KMS-11 (cell line): ENCODE measurements at regions not wholly inside any gene's neighbourhood (a gene's known extent, or its start where the extent isn't known, plus 50 kb on each side); places are given as distances from the start of the nearest gene placed in this dataset.

Experiments used
- H2AFZ ChIP-seq: fragments of 200-600 bp; sonication (generic); 2 replicates; pipeline ENCODE4 v1.6.1; 2016; ENCODE audit warnings: antibody characterized with exemption, mixed run types, low read depth
- H3K27ac ChIP-seq: fragments of 200-600 bp; sonication (generic); 2 replicates; pipeline ENCODE4 v1.6.1; 2016; ENCODE audit warnings: mild to moderate bottlenecking, mixed run types
- H3K27me3 ChIP-seq: fragments of 200-600 bp; sonication (generic); 2 replicates; pipeline ENCODE4 v1.6.1; 2017; ENCODE audit warnings: mild to moderate bottlenecking, low read depth, mixed run types, moderate library complexity; ENCODE audit not compliant: insufficient read depth
- H3K36me3 ChIP-seq: fragments of 200-600 bp; sonication (generic); 2 replicates; pipeline ENCODE4 v1.6.1; 2017; ENCODE audit warnings: mild to moderate bottlenecking, mixed run types; ENCODE audit not compliant: insufficient read depth
- H3K4me1 ChIP-seq: fragments of 200-600 bp; sonication (generic); 2 replicates; pipeline ENCODE4 v1.6.1; 2016; ENCODE audit warnings: mild to moderate bottlenecking, low read depth, mixed run types; ENCODE audit not compliant: poor library complexity, severe bottlenecking
- H3K4me2 ChIP-seq: fragments of 200-600 bp; sonication (generic); 2 replicates; pipeline ENCODE4 v1.7.0; 2016; ENCODE audit warnings: mild to moderate bottlenecking, mixed run types
- H3K4me3 ChIP-seq: fragments of 200-600 bp; sonication (generic); IDR thresholded peaks from 2 replicates; pipeline ENCODE4 v1.6.1; 2017; ENCODE audit warnings: low read depth, low read length, mixed read lengths; ENCODE audit not compliant: insufficient read depth
- H3K79me2 ChIP-seq: fragments of 200-600 bp; sonication (generic); 2 replicates; pipeline ENCODE4 v1.6.1; 2016; ENCODE audit warnings: low read depth, mixed run types; ENCODE audit not compliant: insufficient read depth
- H3K9ac ChIP-seq: fragments of 200-600 bp; sonication (generic); 2 replicates; pipeline ENCODE4 v1.6.1; 2016; ENCODE audit warnings: mild to moderate bottlenecking, mixed run types
- H4K20me1 ChIP-seq: fragments of 200-600 bp; sonication (generic); 2 replicates; pipeline ENCODE4 v1.6.1; 2016; ENCODE audit warnings: mild to moderate bottlenecking, mixed run types; ENCODE audit not compliant: insufficient read depth
- TF ChIP-seq, protein P1 (sequence below): fragments of 200-600 bp; sonication (generic); conservative IDR thresholded peaks from 2 replicates; pipeline ENCODE4 v1.6.1; 2017; ENCODE audit warnings: low read depth, mild to moderate bottlenecking, antibody characterized with exemption, low read length, moderate library complexity, mixed read lengths

DNA sequence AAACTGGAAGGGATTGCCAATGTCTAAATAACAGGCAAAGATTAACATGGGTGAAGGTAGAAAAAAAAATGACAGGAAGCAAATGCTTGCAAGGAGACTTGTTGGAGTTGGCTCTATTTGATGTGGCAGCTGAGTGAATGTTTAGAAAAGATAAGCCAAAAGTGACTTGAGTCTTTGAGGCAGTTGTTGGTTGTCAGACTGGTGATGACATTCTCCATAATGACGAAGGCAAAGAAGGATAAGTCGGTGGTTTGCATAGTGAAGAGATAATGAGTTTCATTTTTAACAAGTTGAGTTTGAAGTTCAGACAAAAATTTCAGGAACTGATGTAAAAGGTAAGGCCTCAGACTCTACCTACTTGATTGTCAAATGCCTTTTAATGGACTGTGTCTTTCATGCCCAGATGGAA lies 704.1 kb upstream of the SGO1 start:
- TF ChIP-seq, protein P1, sequence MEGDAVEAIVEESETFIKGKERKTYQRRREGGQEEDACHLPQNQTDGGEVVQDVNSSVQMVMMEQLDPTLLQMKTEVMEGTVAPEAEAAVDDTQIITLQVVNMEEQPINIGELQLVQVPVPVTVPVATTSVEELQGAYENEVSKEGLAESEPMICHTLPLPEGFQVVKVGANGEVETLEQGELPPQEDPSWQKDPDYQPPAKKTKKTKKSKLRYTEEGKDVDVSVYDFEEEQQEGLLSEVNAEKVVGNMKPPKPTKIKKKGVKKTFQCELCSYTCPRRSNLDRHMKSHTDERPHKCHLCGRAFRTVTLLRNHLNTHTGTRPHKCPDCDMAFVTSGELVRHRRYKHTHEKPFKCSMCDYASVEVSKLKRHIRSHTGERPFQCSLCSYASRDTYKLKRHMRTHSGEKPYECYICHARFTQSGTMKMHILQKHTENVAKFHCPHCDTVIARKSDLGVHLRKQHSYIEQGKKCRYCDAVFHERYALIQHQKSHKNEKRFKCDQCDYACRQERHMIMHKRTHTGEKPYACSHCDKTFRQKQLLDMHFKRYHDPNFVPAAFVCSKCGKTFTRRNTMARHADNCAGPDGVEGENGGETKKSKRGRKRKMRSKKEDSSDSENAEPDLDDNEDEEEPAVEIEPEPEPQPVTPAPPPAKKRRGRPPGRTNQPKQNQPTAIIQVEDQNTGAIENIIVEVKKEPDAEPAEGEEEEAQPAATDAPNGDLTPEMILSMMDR: no peak
- Histone ChIP-seq H3K27me3 (no peaks in the 10 kb centered on the region), H3K4me3 (no peak overlapping the region), H3K79me2 (no peaks in the 10 kb centered on the region), H3K27ac (no peak overlapping the region), H3K4me2 (no peak overlapping the region), H2AFZ (no peak overlapping the region), H3K9ac (no peak overlapping the region), H3K4me1 (no peaks in the 10 kb centered on the region), H4K20me1 (no peaks in the 10 kb centered on the region), H3K36me3 (no peaks in the 10 kb centered on the region)

DNA sequence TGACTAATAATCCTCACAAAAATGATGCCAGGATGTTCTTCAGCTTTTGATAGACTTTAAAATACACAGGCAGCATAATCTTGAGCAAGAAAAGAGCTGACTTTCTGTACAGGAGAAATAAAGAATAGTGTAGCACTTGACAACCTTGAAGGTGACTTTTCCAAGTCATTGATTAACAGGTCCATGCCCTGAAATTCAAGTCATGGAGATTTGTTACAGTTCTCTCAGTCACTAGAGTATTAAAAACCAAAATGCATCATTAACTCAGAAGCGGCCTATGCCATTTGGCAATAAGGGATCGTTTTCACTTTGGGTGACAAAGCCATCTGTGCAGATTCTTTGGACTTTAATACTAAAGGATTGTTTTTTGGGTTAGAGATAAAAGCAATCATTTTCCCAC lies 692.7 kb upstream of the SGO1 start:
- Histone ChIP-seq H3K27me3 (no peaks in the 10 kb centered on the region), H4K20me1 (no peaks in the 10 kb centered on the region), H3K4me2 (no peak overlapping the region), H2AFZ (no peak overlapping the region), H3K36me3 (no peaks in the 10 kb centered on the region), H3K27ac (no peak overlapping the region), H3K79me2 (no peaks in the 10 kb centered on the region), H3K4me3 (no peak overlapping the region), H3K4me1 (no peaks in the 10 kb centered on the region), H3K9ac (no peak overlapping the region)
- TF ChIP-seq, protein P1: no peak

DNA sequence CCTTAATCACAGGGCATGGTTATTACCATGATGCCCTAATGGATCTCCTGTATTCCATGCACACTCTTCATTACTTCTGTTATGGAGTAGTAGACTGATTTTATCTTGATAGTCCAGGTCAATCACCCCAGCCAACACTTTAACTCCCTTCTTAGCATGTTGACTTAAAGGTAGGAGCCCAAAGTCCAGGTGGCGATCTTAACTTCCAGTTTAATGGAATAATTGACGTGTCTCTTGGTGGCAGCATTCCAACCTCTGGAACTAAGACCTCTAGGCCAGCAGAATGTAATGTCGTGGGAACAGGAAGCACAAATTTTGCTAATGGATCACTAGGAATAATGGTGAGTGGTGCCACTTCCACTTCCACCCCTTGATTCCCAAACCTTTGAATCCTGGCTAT lies 687.2 kb upstream of the SGO1 start:
- TF ChIP-seq, protein P1: no peak
- no peaks in the 10 kb centered on the region for H3K79me2 ChIP-seq
- H4K20me1 ChIP-seq: no peaks in the 10 kb centered on the region
- no peaks in the 10 kb centered on the region for H3K36me3 ChIP-seq
- no peak overlapping the region for H3K27ac ChIP-seq
- no peaks in the 10 kb centered on the region for H3K4me1 ChIP-seq
- H2AFZ ChIP-seq: no peak overlapping the region
- no peak overlapping the region for H3K4me2 ChIP-seq
- H3K4me3 ChIP-seq: no peak overlapping the region
- H3K9ac ChIP-seq: no peak overlapping the region
- H3K27me3 ChIP-seq: no peaks in the 10 kb centered on the region

DNA sequence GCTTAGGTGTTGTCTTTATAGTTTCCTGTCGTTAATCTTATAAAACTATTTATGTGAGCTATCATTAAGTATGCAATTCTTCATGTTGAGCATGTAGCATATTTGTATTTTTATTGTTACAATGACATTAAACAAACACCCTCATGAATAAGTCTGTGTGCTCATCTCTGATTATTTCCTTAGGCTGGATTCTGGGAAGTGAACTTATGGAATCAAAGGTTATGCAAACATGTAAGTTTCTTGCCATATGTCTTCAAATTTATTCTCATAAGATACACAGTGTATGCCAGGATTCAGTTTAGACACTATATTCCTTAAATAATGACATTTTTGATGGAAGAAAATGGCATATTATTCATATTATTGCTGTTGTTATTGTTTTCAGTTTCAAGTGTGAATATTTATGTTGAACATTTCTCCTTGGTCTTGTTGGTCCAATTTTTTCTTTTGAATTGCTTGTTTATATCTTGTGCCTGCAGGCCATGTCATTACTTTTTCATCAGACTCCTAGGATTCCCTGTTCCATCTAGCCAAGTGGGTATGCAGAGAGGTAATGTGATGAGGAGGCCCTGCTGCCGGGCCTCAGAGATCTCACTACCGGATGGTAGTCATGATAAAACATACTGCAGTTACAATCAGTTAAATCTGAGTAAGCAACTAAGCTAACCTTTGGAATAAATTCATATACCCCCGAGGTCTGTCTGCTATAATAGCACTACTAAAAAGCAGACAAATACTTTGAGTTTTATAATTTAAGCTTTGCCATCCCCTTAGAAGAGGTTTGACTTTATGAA lies 684.3 kb upstream of the SGO1 start:
- no peak overlapping the region for H3K27ac ChIP-seq
- H4K20me1 ChIP-seq: no peaks in the 10 kb centered on the region
- H3K36me3 ChIP-seq: no peaks in the 10 kb centered on the region
- no peak overlapping the region for H2AFZ ChIP-seq
- H3K4me1 ChIP-seq: no peaks in the 10 kb centered on the region
- H3K79me2 ChIP-seq: no peaks in the 10 kb centered on the region
- H3K4me3 ChIP-seq: no peak overlapping the region
- no peaks in the 10 kb centered on the region for H3K27me3 ChIP-seq
- no peak overlapping the region for H3K9ac ChIP-seq
- TF ChIP-seq, protein P1: no peak
- no peak overlapping the region for H3K4me2 ChIP-seq
